Kidney (tissue), 13 donors: ENCODE measurements at regions not wholly inside any gene's neighbourhood (a gene's known extent, or its start where the extent isn't known, plus 50 kb on each side); places are given as distances from the start of the nearest gene placed in this dataset.

Experiments
- DNase-seq, 5 donors: peaks; one replicate each; pipeline ENCODE4 v3.0.0-alpha.2; 2013 to 2020
- FAIRE-seq: peaks from 2 replicates; lab custom pipeline; 2012; peaks lifted over from hg19 to GRCh38; lab: Jason Lieb, UNC
- H3K27ac ChIP-seq, 2 donors: one replicate each; pipeline ENCODE4 v1.7.0; 2013; ENCODE audit warnings: low read depth in 2 of 2, low read length in 2 of 2, inconsistent platforms in 1 of 2
- H3K27me3 ChIP-seq: one replicate; pipeline ENCODE4 v1.7.1; 2013; ENCODE audit warnings: low read length, inconsistent platforms; ENCODE audit not compliant: control insufficient read depth, insufficient read depth
- H3K36me3 ChIP-seq, 3 donors: one replicate each; pipeline versions ENCODE4 v1.7.0 to v1.7.1; 2013; ENCODE audit warnings: low read length in 3 of 3, control low read depth in 1 of 3, inconsistent platforms in 1 of 3; ENCODE audit not compliant: insufficient read depth in 3 of 3, control insufficient read depth in 2 of 3
- H3K4me1 ChIP-seq, 3 donors: one replicate each; pipeline versions ENCODE4 v1.7.0 to v1.7.1; 2013; ENCODE audit warnings: low read length in 3 of 3, inconsistent platforms in 1 of 3, low read depth in 1 of 3; ENCODE audit not compliant: control insufficient read depth in 2 of 3, insufficient read depth in 2 of 3
- H3K4me3 ChIP-seq, 3 donors: one replicate each; pipeline versions ENCODE4 v1.7.0 to v1.8.1; 2013; ENCODE audit warnings: low read length in 3 of 3, control low read depth in 1 of 3, inconsistent platforms in 1 of 3
- H3K9ac ChIP-seq, 3 donors: one replicate each; pipeline versions ENCODE4 v1.7.0 to v1.7.1; 2013; ENCODE audit warnings: low read length in 3 of 3, control low read depth in 1 of 3, inconsistent platforms in 1 of 3
- H3K9me3 ChIP-seq, 3 donors: one replicate each; pipeline versions ENCODE4 v1.7.0 to v1.7.1; 2013; ENCODE audit warnings: low read length in 3 of 3, control low read depth in 1 of 3, inconsistent platforms in 1 of 3; ENCODE audit not compliant: control insufficient read depth in 2 of 3, insufficient read depth in 1 of 3
- CTCF ChIP-seq: IDR thresholded peaks from 3 replicates; pipeline ENCODE4 v1.5.1; 2012; ENCODE audit warnings: mild to moderate bottlenecking, moderate library complexity, borderline replicate concordance; ENCODE audit not compliant: insufficient read depth; ENCODE audit errors: extremely low read depth
- intact Hi-C: fragments of 100-400 bp; cut with DNase I; formaldehyde crosslinking; loops from one replicate; pipeline ENCODE4 v1.11.1; 2022
- donor health status: control.
- donor health status: control.
- donor health status: control.
- donor health status: control.
- donor health status: control.
- donor health status: DM: yes; HTN: yes; CAD: no.
- donor health status: Normal renal cell carcinoma (clear cell type).

DNA sequence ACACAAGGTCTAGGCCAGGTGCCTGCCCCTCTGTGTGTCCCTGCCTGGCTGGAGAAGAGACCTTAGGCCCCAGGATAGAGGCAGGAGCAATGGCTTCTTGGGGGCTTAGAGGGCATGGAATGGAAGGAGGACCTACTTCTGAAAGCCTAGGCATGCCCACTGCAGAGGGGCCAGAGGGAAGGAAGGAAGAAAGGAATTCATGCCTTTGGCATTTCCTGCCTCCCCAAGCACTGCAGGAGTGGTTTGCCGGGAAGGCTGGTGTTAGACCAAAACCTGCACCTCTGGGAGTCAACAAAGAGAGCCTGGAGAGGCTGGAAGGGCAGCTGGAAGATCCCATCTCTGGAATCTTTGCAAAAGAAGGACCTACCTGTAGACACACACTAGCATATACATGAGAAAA lies 50.7 kb upstream of the KCNE2 start:
- H3K4me3 ChIP-seq: no peak overlapping the region
- FAIRE-seq (no peak), DNase-seq (no peak)
- H3K27me3 ChIP-seq: no peaks in the 10 kb centered on the region
- no peak overlapping the region for H3K9ac ChIP-seq
- no peak overlapping the region for H3K27ac ChIP-seq
- intact Hi-C loops: no loop called here
- no peaks in the 10 kb centered on the region for H3K9me3 ChIP-seq
- no peak for TF ChIP-seq CTCF
- no peaks in the 10 kb centered on the region for H3K4me1 ChIP-seq
- no peaks in the 10 kb centered on the region for H3K36me3 ChIP-seq
